ENCODE measurements at regions not wholly inside any gene's neighbourhood (a gene's known extent, or its start where the extent isn't known, plus 50 kb on each side); places are given as distances from the start of the nearest gene placed in this dataset.

DNA sequence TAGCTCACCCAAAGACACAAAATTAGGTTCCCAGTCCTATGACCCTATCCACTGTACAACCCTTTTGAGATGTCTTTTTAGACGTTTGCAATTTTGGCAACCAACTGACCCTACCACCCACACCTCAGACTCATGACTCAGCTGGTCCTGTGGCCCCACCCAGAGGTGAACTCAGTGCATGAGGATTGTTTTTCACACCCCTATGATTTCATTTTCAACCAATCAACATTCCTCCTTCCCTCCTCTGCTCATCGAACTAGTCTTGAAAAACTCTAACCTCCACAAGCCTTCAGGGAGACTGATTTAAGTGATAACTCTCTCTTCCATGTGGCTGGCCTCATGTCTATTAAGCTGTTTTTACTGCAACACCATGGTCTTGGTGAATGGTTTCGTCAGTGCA lies 350.7 kb downstream of the UQCRFS1 start:
- Histone ChIP-seq H3K9me3 (no peaks in the 10 kb centered on the region), H3K36me3 (no peaks in the 10 kb centered on the region), H3K4me1 (no peaks in the 10 kb centered on the region), H3K4me3 (no peak overlapping the region), H3K27me3 (replicated peaks in 1 of 7) (peaks cover 0 to 7% (median 0%) of the 10 kb centered on the region in 7 donors), H3K27ac (no peak overlapping the region)
- WGBS, 5 donors, result 28 to 45% (median 40%) methylated on average over 3 of the region's 3 CpGs
- TF ChIP-seq POLR2AphosphoS5 (IDR thresholded peaks at IDR 0.05), result no peak
- DNase-seq, result no peak
- intact Hi-C loops (cut with DNase I; ENCODE audit: low total_unique reads), result no loop called here

DNA sequence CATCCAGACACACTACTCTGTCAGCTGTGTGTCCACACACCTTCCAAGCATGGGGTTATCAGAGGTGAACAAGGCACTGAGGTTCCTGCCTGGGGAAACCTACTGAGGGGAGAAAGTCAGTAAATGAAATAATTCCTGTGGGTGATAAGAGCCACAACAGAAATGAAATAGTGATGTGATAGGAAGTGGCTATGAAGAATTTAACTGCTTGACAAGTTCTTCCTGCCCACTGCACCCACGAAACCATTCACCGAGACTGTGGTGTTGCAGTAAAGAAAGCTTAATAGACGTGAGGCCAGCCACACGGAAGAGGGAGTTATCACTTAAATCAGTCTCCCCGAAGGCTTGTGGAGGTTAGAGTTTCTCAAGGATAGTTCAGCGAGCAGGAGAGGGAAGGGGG lies 353.1 kb downstream of the UQCRFS1 start:
- H3K36me3 ChIP-seq, result no peaks in the 10 kb centered on the region
- intact Hi-C loops (cut with DNase I; ENCODE audit: low total_unique reads), result no loop called here
- H3K4me1 ChIP-seq, result no peaks in the 10 kb centered on the region
- no peak overlapping the region for H3K4me3 ChIP-seq
- peaks cover 0 to 8% (median 0%) of the 10 kb centered on the region in 7 donors for H3K27me3 ChIP-seq (replicated peaks in 1 of 7)
- TF ChIP-seq POLR2A (IDR thresholded peaks at IDR 0.05) (no peak), CTCF (IDR thresholded peaks at IDR 0.05 in 8 of 11, conservative IDR thresholded peaks at IDR 0.05 in 3 of 11) (no peak), POLR2AphosphoS5 (IDR thresholded peaks at IDR 0.05) (no peak)
- WGBS, 5 donors, result 16 to 39% (median 23%) methylated on average over 6 of the region's 6 CpGs
- peaks cover 0 to under 1% (median 0%) of the 10 kb centered on the region in 8 donors for H3K9me3 ChIP-seq
- H3K27ac ChIP-seq, result no peak overlapping the region
- no peak for DNase-seq

DNA sequence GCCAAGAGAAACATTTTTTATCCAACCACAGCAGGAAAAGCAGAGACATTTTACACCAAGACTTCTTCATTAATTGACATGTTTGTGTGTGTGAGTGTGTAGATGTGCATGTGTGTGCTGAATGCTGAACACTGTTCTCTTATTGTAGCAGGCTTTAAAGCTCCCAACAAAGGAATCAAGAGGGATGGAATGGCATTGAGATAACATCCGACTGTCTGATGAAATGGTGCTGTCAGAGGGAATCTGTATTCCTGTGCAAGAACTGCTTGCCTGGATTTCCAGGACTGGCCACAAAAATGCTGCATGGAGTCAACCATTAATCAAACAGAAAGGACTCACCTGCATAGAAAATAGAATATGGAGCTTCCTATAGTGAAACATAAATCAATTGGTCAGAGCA lies 354.0 kb downstream of the UQCRFS1 start:
- Histone ChIP-seq H3K27me3 (replicated peaks in 1 of 7) (peaks cover 0 to 16% (median 0%) of the 10 kb centered on the region in 7 donors), H3K27ac (no peak overlapping the region), H3K4me3 (no peak overlapping the region), H3K36me3 (no peaks in the 10 kb centered on the region), H3K9me3 (peaks cover 0 to 9% (median 5%) of the 10 kb centered on the region in 8 donors), H3K4me1 (no peaks in the 10 kb centered on the region)
- no peak for DNase-seq
- no peak for TF ChIP-seq POLR2AphosphoS5 (IDR thresholded peaks at IDR 0.05)
- TF ChIP-seq POLR2A (IDR thresholded peaks at IDR 0.05), result no peak
- TF ChIP-seq CTCF (IDR thresholded peaks at IDR 0.05 in 8 of 11, conservative IDR thresholded peaks at IDR 0.05 in 3 of 11), result no peak
- WGBS, 5 donors, result 71 to 83% (median 79%) methylated on average over 1 of the region's 1 CpG
- intact Hi-C loops (cut with DNase I; ENCODE audit: low total_unique reads), result no loop called here

- Histone ChIP-seq H3K4me3 (no peak overlapping the region), H3K27me3 (replicated peaks in 1 of 7) (peaks cover 0 to 16% (median 0%) of the 10 kb centered on the region in 7 donors), H3K4me1 (no peaks in the 10 kb centered on the region), H3K27ac (no peak overlapping the region), H3K36me3 (no peaks in the 10 kb centered on the region), H3K9me3 (peaks cover 0 to 16% (median 6%) of the 10 kb centered on the region in 8 donors)
- intact Hi-C loops (cut with DNase I; ENCODE audit: low total_unique reads), result no loop called here
- WGBS, 5 donors, result 58 to 71% (median 69%) methylated on average over 3 of the region's 3 CpGs
- TF ChIP-seq CTCF (IDR thresholded peaks at IDR 0.05 in 8 of 11, conservative IDR thresholded peaks at IDR 0.05 in 3 of 11), result no peak
- no peak for TF ChIP-seq POLR2A (IDR thresholded peaks at IDR 0.05)
- TF ChIP-seq POLR2AphosphoS5 (IDR thresholded peaks at IDR 0.05), result no peak
- no peak for DNase-seq
Measured at GRCh38 chr19:28857967-28858366, 355.0 kb downstream of the UQCRFS1 start.

DNA sequence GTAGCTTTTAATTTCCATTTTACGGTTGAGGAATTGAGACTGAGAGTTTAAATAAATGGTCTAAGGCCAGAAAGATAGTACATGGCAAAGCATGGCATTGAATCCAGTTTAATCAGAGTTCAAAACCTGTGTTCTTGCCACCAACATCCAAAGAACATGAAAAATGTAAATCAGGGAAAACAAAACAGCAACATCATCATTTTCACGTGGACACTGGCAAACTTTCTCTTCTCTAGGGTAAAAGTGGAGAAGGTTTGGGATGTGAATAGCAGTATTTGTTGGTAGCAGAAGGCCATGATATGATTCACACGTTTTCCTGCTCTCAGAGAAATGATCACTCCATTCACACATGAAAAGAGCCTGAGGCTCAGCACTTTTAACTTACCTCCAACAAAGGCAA lies 357.7 kb downstream of the UQCRFS1 start:
- no peaks in the 10 kb centered on the region for H3K4me1 ChIP-seq
- 60 to 75% (median 65%) methylated on average over 3 of the region's 3 CpGs for WGBS, 5 donors
- peaks cover 0 to 16% (median 0%) of the 10 kb centered on the region in 7 donors for H3K27me3 ChIP-seq (replicated peaks in 1 of 7)
- no peak overlapping the region for H3K27ac ChIP-seq
- no peak overlapping the region for H3K4me3 ChIP-seq
- no peaks in the 10 kb centered on the region for H3K36me3 ChIP-seq
- TF ChIP-seq CTCF (IDR thresholded peaks at IDR 0.05 in 8 of 11, conservative IDR thresholded peaks at IDR 0.05 in 3 of 11), result no peak
- no peak for TF ChIP-seq POLR2AphosphoS5 (IDR thresholded peaks at IDR 0.05)
- TF ChIP-seq POLR2A (IDR thresholded peaks at IDR 0.05), result no peak
- no peak for DNase-seq
- H3K9me3 ChIP-seq, result peaks cover 0 to 21% (median 6%) of the 10 kb centered on the region in 8 donors
- intact Hi-C loops (cut with DNase I; ENCODE audit: low total_unique reads), result no loop called here

Measured in spleen (tissue), 11 donors.